ENCODE measurements at regions not wholly inside any gene's neighbourhood (a gene's known extent, or its start where the extent isn't known, plus 50 kb on each side); places are given as distances from the start of the nearest gene placed in this dataset.
"Not testable (repeated sequence)": the region's sequence is repeated elsewhere in the genome, so short reads cannot be mapped to it uniquely, and the experiment has no call there.

- Histone ChIP-seq H3K36me3 (ENCODE audit: insufficient read depth, low read length) (no peaks in the 10 kb centered on the region), H3K9me3 (ENCODE audit: insufficient read depth, low read depth, low read length) (no peaks in the 10 kb centered on the region), H3K9ac (ENCODE audit: low read depth, low read length) (no peak overlapping the region), H3K4me3 (ENCODE audit: low read length) (no peak overlapping the region), H3K27ac (ENCODE audit: low read depth, low read length) (no peak overlapping the region), H3K4me1 (ENCODE audit: insufficient read depth, low read length) (peaks cover 4% of the 10 kb centered on the region; the same call in 1 of the 2 replicates), H3K27me3 (ENCODE audit: insufficient read depth, low read length) (no peaks in the 10 kb centered on the region)
Measured at GRCh38 chr12:59405992-59406391, 189.8 kb upstream of the SLC16A7 start.

DNA sequence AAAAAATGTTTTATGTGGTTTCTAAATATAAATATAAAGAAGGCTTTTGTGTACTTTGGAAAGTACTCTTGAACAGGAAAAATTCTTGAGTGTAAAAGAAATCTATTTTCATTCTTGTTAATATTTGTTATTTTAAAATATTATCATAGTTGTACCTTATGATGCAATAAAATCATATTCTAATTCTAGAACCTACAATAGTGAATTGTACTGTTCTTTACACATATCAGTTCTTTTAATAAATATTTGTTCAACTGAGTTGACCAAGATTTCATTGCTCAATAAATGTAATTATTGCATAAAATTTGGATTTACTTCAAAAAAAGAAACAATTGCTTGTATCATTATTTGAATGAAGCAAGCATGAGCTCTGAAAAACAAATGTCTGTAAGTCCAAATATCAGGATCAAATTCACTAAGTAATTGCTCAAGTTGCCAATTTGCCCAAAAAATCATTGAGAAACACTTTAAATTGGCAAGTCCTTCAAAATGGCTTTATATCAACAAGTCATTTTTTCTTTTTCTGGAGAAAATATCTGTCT is 191.6 kb upstream of the SLC16A7 start:
- no peak overlapping the region for H3K4me3 ChIP-seq (ENCODE audit: low read length)
- H3K9ac ChIP-seq (ENCODE audit: low read depth, low read length) = no peak overlapping the region
- H3K9me3 ChIP-seq (ENCODE audit: insufficient read depth, low read depth, low read length) = no peaks in the 10 kb centered on the region
- H3K27ac ChIP-seq (ENCODE audit: low read depth, low read length) = no peak overlapping the region
- H3K36me3 ChIP-seq (ENCODE audit: insufficient read depth, low read length) = no peaks in the 10 kb centered on the region
- H3K27me3 ChIP-seq (ENCODE audit: insufficient read depth, low read length) = no peaks in the 10 kb centered on the region
- H3K4me1 ChIP-seq (ENCODE audit: insufficient read depth, low read length) = peaks cover 4% of the 10 kb centered on the region; the same call in 1 of the 2 replicates

GRCh38 chr12:59403259-59403932 is 192.4 kb upstream of the SLC16A7 start:
- no peaks in the 10 kb centered on the region for H3K27me3 ChIP-seq (ENCODE audit: insufficient read depth, low read length)
- 0% methylated on average over 3 of the region's 3 CpGs for WGBS
- peaks cover 4% of the 10 kb centered on the region; the same call in 1 of the 2 replicates for H3K4me1 ChIP-seq (ENCODE audit: insufficient read depth, low read length)
- no peak overlapping the region for H3K27ac ChIP-seq (ENCODE audit: low read depth, low read length)
- H3K4me3 ChIP-seq (ENCODE audit: low read length) = no peak overlapping the region
- H3K9ac ChIP-seq (ENCODE audit: low read depth, low read length) = no peak overlapping the region
- H3K9me3 ChIP-seq (ENCODE audit: insufficient read depth, low read depth, low read length) = no peaks in the 10 kb centered on the region
- H3K36me3 ChIP-seq (ENCODE audit: insufficient read depth, low read length) = no peaks in the 10 kb centered on the region

GRCh38 chr12:59401862-59402261 is 194.0 kb upstream of the SLC16A7 start:
- peaks cover 4% of the 10 kb centered on the region; the same call in 1 of the 2 replicates for H3K4me1 ChIP-seq (ENCODE audit: insufficient read depth, low read length)
- H3K9ac ChIP-seq (ENCODE audit: low read depth, low read length) = no peak overlapping the region
- 90% methylated on average over 2 of the region's 2 CpGs for WGBS
- H3K36me3 ChIP-seq (ENCODE audit: insufficient read depth, low read length) = no peaks in the 10 kb centered on the region
- no peak overlapping the region for H3K27ac ChIP-seq (ENCODE audit: low read depth, low read length)
- H3K27me3 ChIP-seq (ENCODE audit: insufficient read depth, low read length) = no peaks in the 10 kb centered on the region
- no peak overlapping the region for H3K4me3 ChIP-seq (ENCODE audit: low read length)
- H3K9me3 ChIP-seq (ENCODE audit: insufficient read depth, low read depth, low read length) = no peaks in the 10 kb centered on the region

DNA sequence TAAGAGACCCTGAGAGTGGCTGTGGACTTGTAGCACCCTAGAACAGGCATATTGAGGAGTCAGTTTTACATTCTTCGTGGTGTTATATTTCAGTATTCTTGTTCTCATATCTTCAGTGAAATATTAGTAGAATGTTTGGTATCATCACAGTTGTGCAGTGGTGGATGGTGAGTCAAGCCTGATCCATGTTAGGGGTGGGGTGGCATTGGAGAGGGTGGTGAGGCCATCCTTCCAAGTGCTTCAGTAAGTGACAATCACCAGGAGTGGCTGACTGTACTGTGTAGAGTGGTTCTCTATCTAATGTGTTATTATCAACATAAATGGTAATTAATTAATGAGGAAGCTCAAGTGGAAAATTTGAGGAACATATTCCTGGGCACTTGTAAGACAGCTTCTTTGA is 197.7 kb upstream of the SLC16A7 start:
- 87% methylated on average over 1 of the region's 1 CpG for WGBS
- no peaks in the 10 kb centered on the region for H3K4me1 ChIP-seq (ENCODE audit: insufficient read depth, low read length)

GRCh38 chr12:59396919-59397318 is 198.9 kb upstream of the SLC16A7 start:
- Histone ChIP-seq H3K4me1 (ENCODE audit: insufficient read depth, low read length) (no peaks in the 10 kb centered on the region), H3K36me3 (ENCODE audit: insufficient read depth, low read length) (no peaks in the 10 kb centered on the region), H3K9me3 (ENCODE audit: insufficient read depth, low read depth, low read length) (no peaks in the 10 kb centered on the region), H3K27ac (ENCODE audit: low read depth, low read length) (no peak overlapping the region), H3K4me3 (ENCODE audit: low read length) (no peak overlapping the region), H3K9ac (ENCODE audit: low read depth, low read length) (no peak overlapping the region), H3K27me3 (ENCODE audit: insufficient read depth, low read length) (no peaks in the 10 kb centered on the region)
- WGBS = 97% methylated on average over 2 of the region's 4 CpGs

More for the DNA sequence above, 197.7 kb upstream of the SLC16A7 start:
- no peak overlapping the region for H3K27ac ChIP-seq (ENCODE audit: low read depth, low read length)
- H3K9ac ChIP-seq (ENCODE audit: low read depth, low read length) = no peak overlapping the region
- no peak overlapping the region for H3K4me3 ChIP-seq (ENCODE audit: low read length)
- no peaks in the 10 kb centered on the region for H3K9me3 ChIP-seq (ENCODE audit: insufficient read depth, low read depth, low read length)
- no peaks in the 10 kb centered on the region for H3K36me3 ChIP-seq (ENCODE audit: insufficient read depth, low read length)
- H3K27me3 ChIP-seq (ENCODE audit: insufficient read depth, low read length) = no peaks in the 10 kb centered on the region

- Histone ChIP-seq H3K27me3 (ENCODE audit: insufficient read depth, low read length) (no peaks in the 10 kb centered on the region), H3K27ac (ENCODE audit: low read depth, low read length) (no peak overlapping the region), H3K36me3 (ENCODE audit: insufficient read depth, low read length) (no peaks in the 10 kb centered on the region), H3K9me3 (ENCODE audit: insufficient read depth, low read depth, low read length) (no peaks in the 10 kb centered on the region), H3K4me3 (ENCODE audit: low read length) (no peak overlapping the region), H3K4me1 (ENCODE audit: insufficient read depth, low read length) (no peaks in the 10 kb centered on the region), H3K9ac (ENCODE audit: low read depth, low read length) (no peak overlapping the region)
Measured at GRCh38 chr12:59396519-59396918, 199.3 kb upstream of the SLC16A7 start.

DNA sequence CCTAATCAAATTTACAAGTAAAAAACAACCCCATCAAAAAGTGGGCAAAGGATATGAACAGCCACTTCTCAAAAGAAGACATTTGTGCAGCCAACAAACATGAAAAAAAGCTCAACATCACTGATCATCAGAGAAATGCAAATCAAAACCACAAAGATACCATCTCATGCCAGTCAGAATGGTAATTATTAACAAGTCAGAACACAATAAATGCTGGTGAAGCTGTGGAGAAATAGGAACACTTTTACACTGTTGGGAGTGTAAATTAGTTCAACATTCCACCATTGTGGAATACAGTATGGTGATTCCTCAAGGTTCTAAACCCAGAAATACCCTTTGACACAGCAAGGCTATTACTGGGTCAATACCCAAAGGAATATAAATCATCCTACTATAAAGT is 200.5 kb upstream of the SLC16A7 start:
- H3K4me1 ChIP-seq (ENCODE audit: insufficient read depth, low read length); H3K36me3 ChIP-seq (ENCODE audit: insufficient read depth, low read length); H3K4me3 ChIP-seq (ENCODE audit: low read length); H3K9me3 ChIP-seq (ENCODE audit: insufficient read depth, low read depth, low read length); H3K27ac ChIP-seq (ENCODE audit: low read depth, low read length); H3K27me3 ChIP-seq (ENCODE audit: insufficient read depth, low read length); H3K9ac ChIP-seq (ENCODE audit: low read depth, low read length): not testable (repeated sequence)

DNA sequence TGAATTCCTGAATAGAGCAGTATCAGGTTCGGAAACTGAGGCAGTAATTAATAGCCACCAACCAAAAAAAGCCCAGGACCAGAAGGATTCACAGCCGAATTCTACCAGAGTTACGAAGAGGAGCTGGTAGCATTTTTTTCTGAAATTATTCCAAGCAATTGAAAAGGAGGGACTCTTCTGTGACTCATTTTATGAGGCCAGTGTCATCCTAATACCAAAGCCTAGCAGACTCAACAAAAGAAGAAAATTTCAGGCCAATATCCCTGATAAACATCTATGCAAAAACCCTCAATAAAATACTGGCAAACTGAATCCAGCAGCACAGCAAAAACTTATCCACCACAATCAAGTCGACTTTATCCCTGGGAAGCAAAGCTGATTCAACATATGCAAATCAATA is 202.3 kb upstream of the SLC16A7 start:
- H3K4me1 ChIP-seq (ENCODE audit: insufficient read depth, low read length) = no peaks in the 10 kb centered on the region
- H3K27ac ChIP-seq (ENCODE audit: low read depth, low read length) = no peak overlapping the region
- no peak overlapping the region for H3K4me3 ChIP-seq (ENCODE audit: low read length)
- H3K9me3 ChIP-seq (ENCODE audit: insufficient read depth, low read depth, low read length) = no peaks in the 10 kb centered on the region
- no peaks in the 10 kb centered on the region for H3K27me3 ChIP-seq (ENCODE audit: insufficient read depth, low read length)
- no peak overlapping the region for H3K9ac ChIP-seq (ENCODE audit: low read depth, low read length)
- H3K36me3 ChIP-seq (ENCODE audit: insufficient read depth, low read length) = no peaks in the 10 kb centered on the region
- WGBS = 91% methylated on average over 4 of the region's 4 CpGs

GRCh38 chr12:59389968-59390576 is 205.8 kb upstream of the SLC16A7 start:
- no peaks in the 10 kb centered on the region for H3K9me3 ChIP-seq (ENCODE audit: insufficient read depth, low read depth, low read length)
- H3K27me3 ChIP-seq (ENCODE audit: insufficient read depth, low read length) = no peaks in the 10 kb centered on the region
- no peak overlapping the region for H3K27ac ChIP-seq (ENCODE audit: low read depth, low read length)
- WGBS = 80% methylated on average over 13 of the region's 13 CpGs
- H3K4me3 ChIP-seq (ENCODE audit: low read length) = no peak overlapping the region
- no peak overlapping the region for H3K9ac ChIP-seq (ENCODE audit: low read depth, low read length)
- H3K4me1 ChIP-seq (ENCODE audit: insufficient read depth, low read length) = 0 out of 2 replicates have a peak, but pooled peaks cover 9% of the 10 kb centered on the region
- H3K36me3 ChIP-seq (ENCODE audit: insufficient read depth, low read length) = no peaks in the 10 kb centered on the region

DNA sequence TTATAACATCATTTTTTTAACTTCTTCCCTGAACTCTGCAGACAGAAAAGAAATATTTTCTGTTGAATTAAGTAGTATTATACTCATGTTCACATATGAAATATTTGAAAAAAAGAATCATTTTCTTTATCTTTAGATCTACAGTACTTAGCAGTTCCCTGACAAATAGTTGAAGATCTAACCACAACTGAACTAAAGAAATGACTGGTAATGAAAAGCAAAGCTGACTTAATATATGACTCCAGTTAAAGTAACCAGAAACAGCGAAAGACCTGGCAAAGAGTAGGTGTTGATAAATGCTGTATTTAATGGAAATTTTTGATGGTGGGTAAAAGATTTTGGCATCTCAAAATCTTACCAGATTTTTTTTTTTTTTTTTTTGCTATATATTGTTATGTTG is 207.1 kb upstream of the SLC16A7 start:
- H3K27ac ChIP-seq (ENCODE audit: low read depth, low read length) = no peak overlapping the region
- H3K36me3 ChIP-seq (ENCODE audit: insufficient read depth, low read length) = no peaks in the 10 kb centered on the region
- no peak overlapping the region for H3K9ac ChIP-seq (ENCODE audit: low read depth, low read length)
- H3K9me3 ChIP-seq (ENCODE audit: insufficient read depth, low read depth, low read length) = no peaks in the 10 kb centered on the region
- H3K4me1 ChIP-seq (ENCODE audit: insufficient read depth, low read length) = peaks cover 10% of the 10 kb centered on the region; the same call in 1 of the 2 replicates
- H3K4me3 ChIP-seq (ENCODE audit: low read length) = no peak overlapping the region
- WGBS = 100% methylated on average over 1 of the region's 1 CpG
- H3K27me3 ChIP-seq (ENCODE audit: insufficient read depth, low read length) = no peaks in the 10 kb centered on the region

Measured in HUES64 (cell line).